MV-4-11 (cell line): ENCODE measurements at regions not wholly inside any gene's neighbourhood (a gene's known extent, or its start where the extent isn't known, plus 50 kb on each side); places are given as distances from the start of the nearest gene placed in this dataset.

Experiments
- DNase-seq: peaks from one replicate; lab custom pipeline; 2025; lab: John Stamatoyannopoulos, UW

DNA sequence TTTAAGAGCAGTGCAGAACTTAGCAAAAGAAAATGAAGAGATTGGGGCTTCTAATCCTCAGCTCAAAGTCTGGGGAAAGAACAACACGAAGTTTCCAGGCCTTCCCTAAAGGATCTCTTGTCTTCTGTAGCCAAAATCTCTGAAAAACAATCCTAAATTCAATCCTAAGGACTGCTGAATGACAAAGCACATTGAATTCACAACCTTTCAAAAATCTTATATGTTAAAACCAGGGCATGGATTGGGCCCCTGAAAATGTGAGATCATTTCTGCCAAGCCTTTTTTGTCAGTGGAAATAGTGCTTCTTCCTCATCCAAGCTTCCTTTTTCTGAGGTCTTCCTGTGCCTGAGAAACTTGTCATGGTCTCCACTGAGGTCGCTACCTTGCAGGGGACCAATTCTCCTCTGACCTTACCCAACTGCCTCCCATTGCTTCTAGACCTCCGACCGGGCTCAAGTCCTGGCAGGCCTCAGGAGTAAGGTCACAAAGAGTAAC lies 126.2 kb upstream of the ARID1B start:
- peak; percentile 17 for DNase-seq

DNA sequence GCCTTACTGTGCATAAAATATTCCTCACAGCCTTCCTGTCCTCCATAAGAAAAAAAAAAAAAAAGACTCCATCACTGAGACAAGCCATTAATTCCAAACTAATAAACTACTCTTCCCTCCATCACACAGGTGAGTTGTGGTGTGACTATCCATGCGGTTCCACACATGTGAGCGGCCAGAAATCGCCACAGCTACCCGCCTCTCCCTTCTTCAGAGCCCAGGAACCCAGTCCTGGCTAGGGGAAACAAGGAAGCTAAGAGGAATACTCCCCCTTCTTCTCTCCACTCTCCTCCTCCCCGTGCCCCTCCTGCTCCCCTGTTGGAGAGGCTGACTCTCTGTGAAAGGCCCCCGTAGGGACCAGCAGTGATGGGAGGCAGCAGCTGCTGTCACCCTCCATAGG lies 128.6 kb upstream of the ARID1B start:
- DNase-seq, result no peak

DNA sequence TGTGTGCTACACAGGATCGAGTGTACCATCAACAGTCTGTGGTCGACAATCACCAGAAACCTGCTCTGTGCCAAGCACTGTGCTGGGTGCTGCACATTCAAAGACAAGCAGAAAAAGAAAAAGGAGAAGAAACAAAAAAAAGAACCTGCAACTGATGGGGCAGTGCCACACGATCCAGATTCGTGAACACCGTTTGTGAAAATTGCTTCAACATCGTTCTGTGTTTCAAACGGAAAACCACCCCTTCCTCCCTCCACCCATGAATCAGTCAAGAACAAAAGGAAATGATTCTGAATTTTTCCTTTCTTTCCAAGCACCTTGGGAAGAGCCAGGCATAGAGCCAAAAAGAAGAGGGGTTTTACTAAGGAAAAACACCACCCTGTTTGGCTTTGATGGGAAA lies 129.2 kb upstream of the ARID1B start:
- no peak for DNase-seq

DNA sequence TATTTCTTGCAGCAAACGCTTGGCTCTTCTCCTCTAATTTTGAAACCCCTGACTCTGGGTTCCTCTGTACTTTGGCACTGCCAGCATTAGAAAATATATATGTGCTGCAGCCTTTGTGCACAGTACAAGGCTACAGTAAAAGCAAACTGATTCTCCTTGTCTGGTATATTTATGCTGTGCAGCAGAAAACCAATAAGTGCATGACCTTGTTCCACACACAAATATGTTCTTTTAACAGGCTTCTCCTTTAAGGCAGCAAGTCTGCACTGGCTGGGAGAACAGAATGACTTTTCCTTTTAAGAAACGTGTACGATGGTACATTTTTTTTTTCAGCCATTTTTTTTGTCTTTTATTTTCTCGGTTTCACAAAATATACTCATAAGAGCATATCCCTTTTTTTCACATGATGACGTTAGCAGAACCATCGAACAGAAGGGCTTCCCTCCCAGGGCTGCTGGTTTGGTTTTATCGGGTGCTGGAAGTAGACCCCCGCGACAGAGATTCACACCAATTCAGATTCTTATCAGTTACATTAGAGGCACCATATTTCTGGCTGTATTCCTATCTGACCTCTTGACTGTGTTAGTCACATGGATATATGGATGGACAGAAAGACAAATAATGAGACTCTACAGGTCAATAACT lies 129.9 kb upstream of the ARID1B start:
- no peak for DNase-seq

DNA sequence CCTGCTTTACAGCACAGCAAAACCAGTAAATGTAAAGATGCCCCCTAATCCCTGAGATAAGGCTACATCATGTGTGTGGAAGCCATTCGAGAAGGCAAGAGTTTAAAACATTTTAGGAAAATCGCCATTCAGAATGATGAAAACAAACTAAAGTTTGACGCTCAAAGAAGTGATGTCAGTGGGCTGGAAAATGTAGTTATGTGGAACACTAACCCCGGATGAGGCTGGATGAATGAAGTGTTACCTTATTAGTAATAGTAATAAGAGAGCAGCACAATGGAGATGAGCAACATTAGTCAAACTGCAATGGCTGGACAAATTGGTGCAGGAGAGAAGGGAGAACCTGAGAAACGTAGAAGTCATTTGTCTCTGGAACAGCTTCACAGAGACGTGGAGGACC lies 130.7 kb upstream of the ARID1B start:
- DNase-seq, result no peak

DNA sequence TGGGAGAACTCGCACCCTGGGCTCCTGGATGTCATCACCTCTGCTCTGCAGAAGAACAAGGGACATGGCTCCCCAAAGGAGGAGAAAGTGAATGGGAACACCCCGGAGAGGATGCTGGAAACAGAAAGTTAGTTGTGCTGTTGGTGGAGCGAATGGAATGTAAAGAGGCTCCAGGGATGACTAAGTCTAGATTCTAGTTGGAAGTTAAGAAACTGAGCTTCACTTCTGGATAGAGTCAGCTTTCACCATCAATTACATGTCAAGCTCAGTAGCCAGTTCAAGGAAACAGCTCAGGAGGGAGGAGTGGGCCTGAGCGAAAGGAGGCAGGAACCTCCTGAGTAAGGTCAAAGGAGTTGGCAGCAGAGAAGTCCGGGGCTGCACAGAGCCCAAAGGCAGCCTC lies 132.1 kb upstream of the ARID1B start:
- DNase-seq, result no peak

DNA sequence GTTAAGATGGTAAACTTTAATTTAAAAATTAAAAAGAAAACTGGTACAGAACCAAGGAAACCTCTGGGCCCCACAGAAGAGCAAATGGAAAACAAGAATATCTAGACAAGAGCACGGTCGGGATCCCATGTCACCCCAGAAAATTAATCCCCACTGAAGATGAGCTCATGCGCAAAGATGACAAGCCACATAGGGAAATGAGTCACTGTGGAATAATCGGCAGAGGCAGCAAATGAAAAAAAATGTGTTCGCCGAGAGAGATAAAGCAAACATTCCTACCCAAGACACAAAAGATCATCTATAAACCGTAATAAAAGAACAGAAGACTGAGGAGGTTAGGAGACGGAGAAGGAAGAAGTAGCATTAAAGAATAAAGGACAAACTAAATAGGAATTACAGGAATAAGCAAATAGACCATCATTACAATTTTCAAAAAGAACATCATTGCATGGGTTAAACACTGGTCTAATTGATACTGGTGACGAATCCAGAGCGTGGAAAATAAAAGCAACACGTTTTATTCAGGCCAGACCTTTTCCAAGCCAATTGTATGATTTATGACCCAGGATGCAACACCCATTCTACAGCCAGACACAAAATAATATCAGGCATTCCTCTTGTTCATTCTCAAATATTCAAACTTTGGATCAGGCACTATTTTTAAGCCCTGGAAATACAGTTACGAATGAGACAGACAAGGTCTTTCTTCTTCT lies 138.0 kb upstream of the ARID1B start:
- DNase-seq, result no peak

DNA sequence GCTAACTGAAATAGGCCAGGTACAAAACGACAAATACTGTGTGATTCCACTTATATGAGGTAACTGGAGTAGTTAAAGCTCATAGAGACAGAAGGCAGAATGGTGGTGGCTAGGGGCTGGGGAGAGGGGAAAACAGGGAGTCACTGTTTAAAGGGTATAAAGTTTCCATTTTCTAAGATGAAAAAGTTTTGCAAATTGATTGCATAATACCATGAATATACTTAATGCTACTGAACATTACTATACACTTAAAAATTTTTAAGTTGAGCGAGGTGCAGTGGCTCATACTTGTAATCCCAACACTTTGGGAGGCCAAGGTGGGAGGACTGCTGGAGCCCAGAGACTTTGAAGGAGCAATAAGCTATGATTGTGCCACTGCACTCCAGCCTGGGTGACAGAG lies 138.6 kb upstream of the ARID1B start:
- no peak for DNase-seq

DNA sequence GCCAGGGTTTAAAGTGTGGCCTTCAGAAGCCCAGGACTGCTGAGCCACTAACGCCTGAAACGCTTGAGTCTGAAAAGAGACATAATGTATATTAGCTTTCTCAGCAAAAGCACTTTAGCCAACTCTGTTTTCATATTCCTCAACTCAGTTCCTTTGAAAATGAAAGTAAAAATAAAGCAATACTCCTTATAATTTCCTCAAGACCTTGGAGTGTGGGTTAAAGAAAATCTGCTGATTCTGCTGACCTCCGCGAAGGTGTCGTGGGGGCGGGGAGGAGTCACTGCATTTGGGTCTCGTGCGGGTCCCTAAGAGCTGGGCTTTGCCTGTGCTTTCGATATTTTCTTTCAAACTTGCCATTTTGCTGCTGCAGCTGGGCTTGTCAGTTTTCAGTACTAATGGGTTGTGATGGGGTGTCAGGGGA lies 142.2 kb upstream of the ARID1B start:
- no peak for DNase-seq

DNA sequence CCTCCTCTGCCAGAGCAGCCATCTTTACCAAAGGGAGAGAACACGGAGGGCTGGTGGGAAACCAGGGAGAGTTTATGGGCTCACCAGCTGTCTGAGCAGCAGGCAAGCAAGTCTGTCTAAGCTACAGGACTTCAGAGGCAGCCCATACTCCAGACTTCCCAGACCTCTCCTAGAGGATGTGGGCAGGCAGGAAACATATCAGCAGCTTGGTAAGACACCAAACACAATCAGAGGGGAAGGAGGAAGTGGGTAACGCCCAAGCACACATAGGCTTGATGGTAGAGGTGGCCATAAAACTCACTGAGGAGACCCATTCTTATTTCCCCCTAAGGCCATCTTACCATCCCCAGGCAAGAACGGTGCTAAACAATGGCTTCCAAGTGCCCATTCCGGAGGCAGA lies 143.1 kb upstream of the ARID1B start:
- no peak for DNase-seq

DNA sequence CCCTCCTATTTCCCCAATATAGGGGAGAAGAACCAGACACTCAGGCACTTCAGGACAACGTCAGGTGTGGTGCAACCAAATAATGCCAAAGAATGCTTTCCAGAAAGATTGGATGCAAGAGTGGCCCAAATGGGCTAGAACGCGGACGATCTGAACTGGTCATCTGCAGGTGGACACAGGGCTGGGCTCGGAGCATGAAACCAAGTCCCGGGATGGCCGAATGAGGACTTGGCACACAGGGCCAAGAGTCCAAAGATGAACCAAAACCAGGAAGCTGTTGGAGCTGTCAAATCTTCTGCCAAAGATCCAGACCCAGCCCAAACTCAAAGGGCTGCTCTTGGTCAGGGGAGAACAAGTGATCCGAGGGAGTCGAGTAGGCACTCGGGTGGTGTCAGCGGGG lies 143.9 kb upstream of the ARID1B start:
- DNase-seq, result no peak

DNA sequence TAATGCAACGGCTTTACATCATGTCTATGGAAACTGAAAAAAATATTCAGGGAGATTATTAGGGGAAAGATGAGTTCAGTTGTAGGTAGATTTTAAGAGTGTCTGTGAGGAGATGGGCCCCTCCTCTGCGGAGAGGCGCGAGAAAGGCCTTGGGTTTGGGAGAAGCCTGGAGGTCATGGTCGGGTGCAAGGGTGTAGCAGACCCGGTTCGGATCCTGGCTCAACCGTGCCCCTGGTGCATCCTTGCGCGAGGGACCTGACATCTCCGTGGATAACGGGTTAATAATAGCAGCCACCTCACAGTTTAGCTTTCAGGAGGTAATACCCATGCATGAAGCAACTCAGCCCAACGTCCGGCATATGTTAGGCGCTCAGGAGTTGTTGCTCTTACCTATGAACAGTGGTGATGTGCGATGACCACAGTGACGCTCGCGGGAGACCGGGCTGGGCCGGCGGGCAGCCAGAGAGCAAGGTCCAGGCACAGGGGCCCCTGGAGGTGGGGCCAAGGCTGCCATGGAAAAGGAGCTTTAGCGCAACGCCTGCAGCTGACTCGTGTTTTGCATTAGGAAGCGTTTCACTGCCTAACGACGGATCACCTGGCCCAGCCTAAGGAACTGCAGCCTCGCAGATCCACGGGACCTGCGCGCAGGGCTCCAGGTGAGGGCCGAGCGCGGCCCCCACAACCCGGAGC lies 146.4 kb upstream of the ARID1B start:
- DNase-seq, result no peak

DNA sequence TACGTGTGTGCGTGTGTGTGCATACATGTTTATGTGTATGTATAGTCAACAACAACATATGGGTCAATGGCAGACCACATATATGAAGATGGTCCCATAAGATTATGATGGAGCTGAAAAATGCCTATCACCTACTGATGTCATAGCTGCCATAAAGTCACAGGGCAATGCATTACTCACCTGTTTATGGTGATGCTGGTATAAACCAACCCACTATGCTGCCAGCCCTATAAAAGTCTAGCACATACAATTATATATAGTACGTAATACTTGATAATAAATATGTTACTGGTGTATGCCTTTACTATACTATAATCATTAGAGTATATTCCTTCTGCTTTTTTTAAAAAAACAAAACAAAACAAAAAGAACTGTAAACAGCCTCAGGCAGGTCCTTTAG lies 148.4 kb upstream of the ARID1B start:
- DNase-seq, result no peak

DNA sequence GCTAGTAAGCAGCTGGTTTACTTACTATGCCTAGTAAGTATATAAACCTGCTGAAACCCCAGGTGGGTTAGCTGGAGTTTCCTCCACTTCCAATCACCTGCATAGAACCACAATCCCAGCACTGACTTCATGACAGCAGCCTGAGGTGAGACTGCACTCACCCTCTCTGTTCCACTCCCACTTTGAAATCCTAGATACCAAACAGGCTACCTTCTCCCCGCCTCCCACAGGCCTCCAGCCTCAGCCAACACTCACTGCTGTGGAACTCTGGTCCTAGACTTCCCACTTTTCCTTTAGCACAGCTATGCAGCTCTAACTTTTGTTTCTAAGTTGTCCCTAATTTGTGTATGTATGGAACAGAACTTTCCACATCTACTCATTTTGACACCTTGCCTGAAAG lies 149.7 kb upstream of the ARID1B start:
- no peak for DNase-seq

DNA sequence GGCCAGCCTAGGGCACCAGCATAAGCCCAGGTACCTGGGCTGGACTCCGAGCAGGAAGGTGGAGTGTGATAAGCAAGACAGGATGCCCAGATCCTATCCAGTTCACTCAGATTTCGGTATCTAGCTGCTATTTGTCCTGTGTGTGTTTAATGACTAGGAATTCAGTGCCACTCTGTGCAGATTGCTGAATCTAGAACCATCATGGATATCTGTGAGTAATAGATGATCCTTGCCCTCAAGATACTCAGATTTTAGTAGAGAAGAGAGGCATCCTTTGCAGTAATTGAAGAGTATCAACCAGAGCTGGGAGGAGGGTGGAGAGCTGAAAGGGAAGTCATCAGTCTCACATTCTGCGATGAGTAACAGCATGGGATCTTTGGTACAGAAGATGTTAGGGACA lies 155.0 kb upstream of the ARID1B start:
- DNase-seq, result no peak

DNA sequence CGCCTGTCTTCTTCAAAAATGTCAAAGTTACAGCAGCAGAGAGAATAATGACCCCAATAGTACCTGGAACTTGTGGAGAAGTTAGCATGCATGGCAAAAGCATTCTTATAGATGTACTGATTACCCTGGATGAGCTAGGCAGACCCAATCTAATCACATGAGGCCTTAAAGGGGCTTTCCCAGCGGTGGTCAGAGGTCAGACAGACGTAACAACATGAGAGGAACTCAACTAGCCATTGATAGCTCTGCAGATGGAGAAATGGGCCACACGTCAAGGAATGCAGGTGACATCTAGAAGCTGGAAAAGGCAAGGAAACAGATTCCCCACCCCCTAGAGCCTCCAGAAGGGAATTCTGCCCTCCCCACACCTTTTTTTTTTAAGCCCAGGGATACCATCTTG lies 156.8 kb upstream of the ARID1B start:
- DNase-seq, result no peak

DNA sequence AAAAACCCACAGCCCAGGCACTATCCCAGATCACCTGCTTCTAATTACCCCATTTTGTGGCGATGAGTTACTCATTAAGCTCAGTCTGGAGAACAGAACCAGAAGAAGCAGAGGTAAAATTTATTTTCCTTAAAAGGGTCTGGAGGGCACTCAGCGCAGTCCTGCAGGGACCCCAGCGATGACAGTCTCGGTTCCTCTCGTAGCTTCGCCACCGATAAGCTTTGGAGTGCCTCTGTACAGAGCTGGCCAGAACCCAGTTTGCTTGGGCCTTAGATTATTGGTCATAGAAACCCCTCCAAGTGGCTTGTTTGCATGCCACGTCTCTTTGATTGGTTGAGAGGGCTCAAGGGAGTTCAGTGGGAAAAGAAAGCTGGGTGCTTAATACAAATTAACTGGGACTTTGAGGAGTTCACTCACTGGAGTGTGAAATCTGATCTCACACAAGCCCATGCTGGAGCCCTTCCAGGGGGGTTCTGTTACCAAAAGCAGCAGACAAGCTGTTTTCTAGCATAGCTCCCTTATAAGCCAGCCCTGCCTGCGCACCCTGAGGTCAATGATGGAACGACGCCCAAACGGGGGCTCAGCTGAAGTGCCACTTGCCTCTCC lies 158.5 kb upstream of the ARID1B start:
- no peak for DNase-seq

DNA sequence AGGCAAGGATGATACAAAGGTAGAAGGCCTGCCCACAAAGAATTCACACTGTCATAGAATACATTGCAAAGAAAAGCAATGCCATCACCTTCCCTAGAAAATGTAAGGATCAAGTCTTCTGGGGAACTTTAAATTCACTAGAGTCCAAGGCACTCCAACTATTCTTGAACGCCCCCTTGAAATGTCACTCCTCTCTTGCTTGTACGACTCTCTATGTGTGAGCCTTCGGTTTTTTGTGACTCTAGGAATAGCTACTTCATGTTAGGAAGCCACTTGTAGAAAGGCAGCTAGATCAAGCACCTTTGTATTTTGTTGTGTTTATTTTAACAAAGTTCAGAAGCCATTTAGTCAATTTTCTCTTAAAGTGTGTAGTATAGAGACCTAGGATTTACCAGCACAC lies 159.2 kb upstream of the ARID1B start:
- DNase-seq, result no peak

DNA sequence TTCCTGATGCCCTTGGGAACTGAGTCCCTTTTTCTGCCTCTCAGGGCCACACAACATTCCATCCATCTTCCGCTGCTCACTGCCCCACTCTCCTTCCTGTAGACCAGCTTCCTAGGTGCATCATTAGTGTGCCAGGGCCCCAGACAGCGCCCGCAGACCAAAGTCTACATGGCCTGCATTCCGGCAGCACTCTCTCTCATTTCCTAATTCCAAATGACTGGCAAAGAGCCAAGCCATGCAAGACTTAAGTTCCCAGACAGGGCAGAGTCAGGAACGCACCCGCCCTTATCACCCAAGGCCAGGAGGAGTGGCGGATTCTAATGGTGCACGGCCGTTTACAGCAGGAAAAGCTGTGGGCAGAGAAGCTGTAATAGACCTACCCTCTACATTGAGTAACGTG lies 159.8 kb upstream of the ARID1B start:
- DNase-seq, result no peak

DNA sequence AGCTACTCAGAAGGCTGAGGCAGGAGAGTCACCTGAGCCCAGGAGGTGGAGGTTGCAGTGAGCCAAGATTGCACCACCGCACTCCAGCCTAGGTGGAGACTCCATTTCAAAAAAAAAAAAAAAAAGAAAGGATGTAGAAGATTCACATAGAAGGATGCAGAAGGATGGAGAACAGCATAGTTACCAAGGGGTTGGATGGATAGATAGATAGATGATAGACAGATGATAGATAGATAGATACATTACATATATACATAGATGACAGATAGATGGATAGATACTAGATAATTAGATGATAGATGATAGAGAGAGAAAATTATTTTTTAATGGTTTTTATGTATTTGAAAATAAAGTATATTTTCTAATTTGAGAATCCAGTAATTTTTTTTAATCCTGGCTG lies 160.7 kb upstream of the ARID1B start:
- no peak for DNase-seq

DNA sequence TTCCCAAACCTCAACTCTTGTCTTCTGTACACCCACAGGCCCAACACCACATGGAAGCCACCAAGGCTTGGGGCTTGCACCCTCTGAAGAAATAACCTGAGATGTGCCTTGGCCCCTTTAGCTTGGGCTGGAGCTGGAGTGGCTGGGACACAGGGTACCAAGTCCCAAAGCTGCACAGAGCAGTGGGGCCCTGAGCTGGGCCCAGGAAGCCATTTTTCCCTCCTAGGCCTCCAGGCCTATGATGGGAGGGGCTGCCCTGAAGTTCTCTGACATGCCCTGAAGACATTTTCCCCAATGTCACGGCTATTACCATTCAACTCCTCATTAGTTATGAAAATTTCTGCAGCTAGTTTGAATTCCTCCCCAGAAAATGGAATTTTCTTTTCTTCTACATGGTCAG lies 163.2 kb upstream of the ARID1B start:
- no peak for DNase-seq

DNA sequence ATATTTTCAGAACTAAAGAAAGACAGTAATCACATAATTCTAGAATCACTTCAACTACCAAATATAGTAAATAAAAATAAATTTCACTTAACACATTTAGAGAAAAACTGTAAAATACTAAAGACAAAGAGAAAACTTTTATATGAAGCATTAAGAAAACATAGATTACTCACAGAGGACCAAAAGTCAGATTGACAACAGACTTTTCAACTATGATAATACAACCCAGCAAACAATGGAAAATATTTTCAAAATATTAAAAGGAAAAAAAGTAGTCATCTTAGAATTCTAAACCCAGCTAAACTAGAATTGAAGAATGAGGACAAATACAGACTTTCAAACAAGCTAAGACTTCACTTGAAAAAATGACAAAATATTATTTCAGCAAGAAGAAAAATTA lies 164.8 kb upstream of the ARID1B start:
- no peak for DNase-seq

DNA sequence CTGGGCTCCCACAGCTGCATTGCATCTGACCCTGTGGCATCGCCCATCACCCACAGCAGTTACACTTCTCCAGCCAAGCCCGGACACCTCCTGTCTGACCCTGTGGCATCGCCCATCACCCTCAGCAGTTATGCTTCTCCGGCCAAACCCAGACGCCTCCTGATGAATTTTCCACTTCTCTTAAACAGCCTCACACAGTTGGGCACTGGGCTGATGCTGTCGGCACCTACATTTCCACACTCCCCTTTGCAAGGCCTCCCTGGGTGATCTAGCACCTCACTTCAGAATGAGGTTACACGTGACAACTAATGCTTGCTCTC lies 175.2 kb upstream of the ARID1B start:
- no peak for DNase-seq
